SK-N-MC (cell line): ENCODE measurements at regions not wholly inside any gene's neighbourhood (a gene's known extent, or its start where the extent isn't known, plus 50 kb on each side); places are given as distances from the start of the nearest gene placed in this dataset.

ENCODE experiments used
- EZH2 ChIP-seq: fragments of 200-600 bp; sonication (generic); IDR thresholded peaks from one replicate; pipeline ENCODE4 v1.6.1; 2017; ENCODE audit warnings: antibody characterized with exemption
- POLR2AphosphoS5 ChIP-seq: IDR thresholded peaks from 2 replicates; pipeline ENCODE4 v1.6.1; 2012; ENCODE audit warnings: mild to moderate bottlenecking, low read depth, low read length, borderline replicate concordance

- TF ChIP-seq EZH2: no peak
- no peak for TF ChIP-seq POLR2AphosphoS5
Measured at GRCh38 chr15:88394553-88395145, 72.5 kb downstream of the MRPL46 start.
